ENCODE measurements at regions not wholly inside any gene's neighbourhood (a gene's known extent, or its start where the extent isn't known, plus 50 kb on each side); places are given as distances from the start of the nearest gene placed in this dataset.
"Not testable (repeated sequence)": the region's sequence is repeated elsewhere in the genome, so short reads cannot be mapped to it uniquely, and the experiment has no call there.

- DNase-seq = no peak
These were observed 52.7 kb upstream of the SERBP1 start for GRCh38 chr1:67482733-67483482.

GRCh38 chr1:67484492-67484891, 54.3 kb upstream of the SERBP1 start:
- DNase-seq = no peak

- no peak for DNase-seq
These were observed 55.0 kb upstream of the SERBP1 start for GRCh38 chr1:67485046-67485811.

DNA sequence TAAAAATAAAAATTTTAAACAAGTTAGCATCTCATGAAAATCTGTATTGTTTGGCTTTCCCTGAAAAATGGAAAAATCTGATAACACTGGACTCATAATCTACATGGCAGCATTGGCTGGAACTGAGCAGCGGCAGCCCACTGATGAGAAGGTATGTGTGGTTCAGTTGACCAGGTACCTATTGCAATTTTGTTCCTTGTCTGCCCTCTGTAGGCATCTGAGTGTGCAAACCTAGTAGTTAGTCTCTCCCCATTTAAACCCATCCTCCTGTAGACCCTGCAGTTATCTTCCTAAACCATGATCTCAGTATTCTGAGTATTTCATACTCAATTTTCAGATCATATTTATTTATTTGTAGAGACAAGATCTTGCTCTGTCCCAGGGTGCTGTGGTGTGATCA, 59.4 kb upstream of the SERBP1 start:
- peak; percentile 17 for DNase-seq

GRCh38 chr1:67491280-67491679, 61.1 kb upstream of the SERBP1 start:
- DNase-seq = no peak

DNA sequence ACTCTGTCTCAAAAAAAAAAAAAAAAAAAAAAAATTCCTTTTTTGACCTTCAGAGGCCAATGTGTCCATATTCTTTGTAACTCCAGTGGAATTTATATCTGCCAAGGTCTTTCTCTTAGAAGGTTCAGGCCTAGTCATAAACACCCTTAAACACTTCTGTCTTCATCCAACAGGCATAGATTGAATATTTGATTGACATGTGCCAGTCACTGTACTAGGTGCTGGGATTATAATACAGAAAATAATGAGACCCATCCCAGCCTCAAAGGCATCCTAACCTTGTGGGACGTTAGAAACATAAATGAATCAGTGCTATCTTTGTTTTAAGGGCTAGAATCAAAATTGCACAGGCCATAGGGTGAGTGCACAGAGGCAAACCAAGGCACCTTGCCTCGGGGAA, 62.9 kb upstream of the SERBP1 start:
- DNase-seq = no peak

DNA sequence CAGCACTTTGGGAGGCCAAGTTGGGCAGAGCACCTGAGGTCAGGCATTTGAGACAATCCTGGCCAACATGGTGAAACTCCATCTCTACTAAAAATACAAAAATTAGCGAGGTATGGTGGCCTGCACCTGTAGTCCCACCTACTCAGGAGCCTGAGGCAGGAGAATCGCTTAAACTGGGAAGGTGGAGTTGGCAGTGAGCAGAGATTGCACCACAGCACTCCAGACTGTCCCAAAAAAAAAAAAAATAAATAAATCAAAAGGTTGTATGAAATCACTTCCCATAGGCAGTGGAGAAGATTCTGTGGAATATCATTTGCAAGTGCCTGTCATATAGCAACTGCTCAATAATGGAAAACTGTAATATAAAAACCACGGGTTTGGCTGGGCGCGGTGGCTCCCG, 65.1 kb upstream of the SERBP1 start:
- DNase-seq = no peak

DNA sequence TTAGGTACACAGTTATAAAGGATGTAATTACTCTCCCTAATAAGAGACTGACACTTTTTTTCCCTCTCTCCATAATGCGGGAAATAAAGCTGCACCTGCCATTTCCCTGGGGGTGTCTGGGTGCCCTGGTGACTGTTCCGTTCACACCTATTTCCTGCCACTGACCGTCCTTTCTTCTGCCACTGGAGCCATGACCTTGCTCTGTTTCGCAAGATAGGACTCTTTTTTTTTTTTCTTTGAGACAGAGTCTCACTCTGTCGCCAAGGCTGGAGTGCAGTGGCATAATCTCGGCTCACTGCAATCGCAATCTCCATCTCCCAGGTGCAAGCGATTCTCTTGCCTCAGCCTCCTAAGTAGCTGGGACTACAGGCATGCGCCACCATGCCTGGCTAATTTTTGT, 66.1 kb upstream of the SERBP1 start:
- no peak for DNase-seq

DNA sequence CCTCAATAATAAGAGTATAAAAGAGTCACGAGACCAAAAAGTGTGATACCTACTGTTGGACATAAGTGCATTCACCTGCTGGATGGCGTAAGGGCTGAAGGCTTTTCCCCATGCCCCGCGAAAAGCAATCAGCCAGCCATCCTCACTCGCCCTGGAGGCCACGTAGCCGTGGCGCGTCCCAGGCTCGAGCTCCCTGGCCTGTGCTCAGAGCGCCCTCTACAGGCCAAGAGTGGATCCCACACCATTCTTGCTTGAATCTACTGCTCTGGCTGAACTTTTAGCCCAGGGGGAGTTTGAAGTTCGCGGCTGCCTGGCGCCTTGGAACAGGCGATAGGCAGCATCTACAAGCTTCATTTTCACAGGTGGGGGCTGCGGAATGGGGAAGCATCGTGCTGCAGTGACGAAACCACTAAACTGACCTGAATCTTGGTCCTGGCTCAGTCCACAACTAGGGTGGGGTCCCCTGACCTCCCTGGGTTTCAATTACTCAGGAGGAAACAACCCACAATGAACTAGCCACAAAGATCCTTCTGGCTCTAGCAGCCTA, 70.3 kb upstream of the SERBP1 start:
- peak; percentile 84 for DNase-seq

GRCh38 chr1:67503974-67504373, 73.8 kb upstream of the SERBP1 start:
- no peak for DNase-seq

GRCh38 chr1:67513392-67514294, 83.4 kb upstream of the SERBP1 start:
- not testable (repeated sequence) for DNase-seq

DNA sequence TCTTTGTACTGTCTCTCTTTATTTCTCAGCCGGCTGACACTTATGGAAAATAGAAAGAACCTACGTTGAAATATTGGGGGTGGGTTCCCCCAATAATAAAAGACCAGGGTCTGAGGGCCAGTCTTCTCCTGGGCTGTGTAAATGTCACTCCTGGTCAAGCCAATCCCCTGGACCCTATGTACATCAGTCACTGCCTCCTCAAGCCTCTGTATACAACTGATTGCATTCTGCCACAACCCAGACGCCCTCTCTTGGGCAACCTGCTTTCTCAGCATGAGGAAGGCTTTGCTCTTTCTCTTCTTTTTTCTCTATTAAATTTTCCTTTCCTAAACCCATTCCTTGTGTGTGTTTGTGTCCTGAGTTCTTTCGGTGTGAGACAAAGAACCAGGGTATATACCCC, 84.1 kb upstream of the SERBP1 start:
- no peak for DNase-seq

DNA sequence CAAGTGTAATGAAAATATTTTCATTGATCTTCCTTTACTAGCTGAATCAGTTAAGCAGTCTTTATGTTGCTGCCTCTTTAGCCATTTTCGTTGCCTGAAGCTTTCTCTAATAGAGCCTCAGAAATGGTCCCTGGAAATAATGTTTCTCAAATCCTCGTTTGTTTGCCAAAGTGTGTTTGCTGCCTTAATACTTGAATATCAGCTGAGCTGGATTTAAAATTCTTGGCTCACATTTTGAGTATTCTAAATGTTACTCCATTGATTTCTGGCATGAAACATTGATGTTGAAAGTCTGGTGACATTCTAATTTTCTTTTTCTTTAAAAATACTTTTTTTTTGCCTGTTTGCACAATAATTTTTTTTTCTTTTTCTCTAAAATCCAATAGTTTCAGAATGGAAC, 84.6 kb upstream of the SERBP1 start:
- DNase-seq = no peak

- no peak for DNase-seq
These were observed 85.3 kb upstream of the SERBP1 start for GRCh38 chr1:67515324-67516080.

DNA sequence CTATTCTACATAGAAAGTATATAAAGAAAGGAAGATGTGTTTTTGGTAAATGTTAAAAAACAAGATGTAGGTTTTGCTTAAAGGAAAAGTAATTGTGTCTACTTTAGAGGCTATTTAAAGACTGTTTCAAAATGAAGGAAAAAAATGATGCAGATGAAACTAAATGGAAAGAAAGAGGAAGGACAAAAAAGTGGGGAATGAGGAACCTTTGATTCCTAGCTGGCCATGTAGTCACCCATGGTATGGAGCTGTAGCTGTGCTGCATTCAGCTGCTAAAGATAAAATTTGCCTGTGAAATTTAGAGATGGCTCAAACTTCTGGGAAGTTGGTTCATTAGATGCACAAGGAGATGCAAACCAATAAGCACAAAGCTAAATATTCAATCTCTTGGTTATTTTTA, 86.8 kb upstream of the SERBP1 start:
- DNase-seq = no peak

DNA sequence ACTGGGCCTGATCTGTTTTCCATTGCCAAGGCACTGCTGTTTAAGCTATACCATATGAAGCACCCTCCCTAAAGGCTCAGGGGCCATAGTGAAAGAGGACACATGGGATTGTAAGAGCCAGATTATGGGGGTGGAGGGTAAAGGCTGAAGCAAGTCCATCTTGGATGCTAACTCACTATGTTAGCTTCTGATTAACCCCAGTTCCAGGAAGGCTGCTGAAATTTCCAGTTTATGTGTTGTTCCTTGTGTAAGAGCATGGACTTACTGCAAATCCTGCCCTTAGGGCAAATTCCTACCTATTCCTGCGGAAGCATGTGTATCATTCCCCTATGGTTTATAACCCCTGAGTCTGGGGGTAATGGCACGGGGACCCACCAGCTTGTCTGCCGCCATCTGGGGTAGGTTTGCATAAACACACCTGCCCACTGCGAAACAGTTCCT, 91.8 kb upstream of the SERBP1 start:
- no peak for DNase-seq

- DNase-seq = no peak
These were observed 92.6 kb upstream of the SERBP1 start for GRCh38 chr1:67522793-67523192.

- no peak for DNase-seq
These were observed 94.2 kb upstream of the SERBP1 start for GRCh38 chr1:67524143-67525052.

DNA sequence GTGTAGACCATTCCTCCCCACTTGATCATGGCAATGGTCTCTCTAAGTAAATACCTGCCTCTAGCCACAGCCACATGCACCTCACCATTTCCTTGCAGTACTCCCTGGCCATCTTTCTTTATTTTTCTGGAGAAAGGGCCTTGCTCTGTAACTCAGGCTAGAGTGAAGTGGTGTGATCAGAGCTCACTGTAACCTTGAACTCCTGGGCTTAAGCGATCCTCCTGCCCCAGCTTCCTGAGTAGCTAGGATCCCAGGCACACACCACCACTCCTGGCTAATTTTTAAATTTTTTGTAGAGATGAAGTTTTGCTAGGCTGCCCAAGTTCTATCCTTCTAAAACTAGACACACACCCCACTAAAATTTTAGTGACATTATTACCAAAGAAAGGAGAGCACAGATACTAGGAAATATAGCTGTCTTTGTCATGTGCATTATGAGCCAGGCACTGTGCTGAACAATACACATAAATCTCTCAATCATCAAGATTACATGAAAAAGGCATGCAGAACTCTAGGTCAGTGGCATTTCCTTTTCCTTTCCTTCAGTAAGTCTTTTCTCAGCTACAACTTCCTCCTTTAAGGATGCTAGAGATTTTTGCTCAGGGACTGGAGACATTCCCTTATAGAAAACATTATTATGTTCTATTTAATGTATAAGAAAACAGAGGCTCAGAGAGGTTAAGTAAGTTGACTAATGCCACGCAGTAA, 95.0 kb upstream of the SERBP1 start:
- no peak for DNase-seq

- DNase-seq = no peak
These were observed 97.9 kb upstream of the SERBP1 start for GRCh38 chr1:67528141-67528540.

GRCh38 chr1:67530071-67530470, 99.9 kb upstream of the SERBP1 start:
- DNase-seq = no peak

Data from CD4-positive, alpha-beta T cell treated with Interleukin-21 for 1 hour (primary cell).